GM06990 (cell line): ENCODE measurements at regions not wholly inside any gene's neighbourhood (a gene's known extent, or its start where the extent isn't known, plus 50 kb on each side); places are given as distances from the start of the nearest gene placed in this dataset.

ENCODE experiments used
- DNase-seq: peaks from one replicate; pipeline ENCODE4 v3.0.0-alpha.2; 2011; ENCODE audit not compliant: insufficient read length; ENCODE audit errors: extremely low read depth
- H3K27me3 ChIP-seq: replicated peaks from 2 replicates; pipeline ENCODE4 v1.6.0; 2011; ENCODE audit warnings: low read length; ENCODE audit not compliant: control insufficient read depth, insufficient read depth
- H3K36me3 ChIP-seq: 2 replicates; pipeline ENCODE4 v1.5.1; 2011; ENCODE audit warnings: low read length; ENCODE audit not compliant: control insufficient read depth, insufficient read depth
- H3K4me3 ChIP-seq: replicated peaks from 2 replicates; pipeline ENCODE4 v1.5.1; 2011; ENCODE audit warnings: low read depth, mild to moderate bottlenecking, control low read depth, low read length
- CTCF ChIP-seq: IDR thresholded peaks from 2 replicates; pipeline ENCODE4 v1.5.1; 2011; ENCODE audit warnings: low read length, control low read depth, mild to moderate bottlenecking, inconsistent platforms; ENCODE audit not compliant: insufficient read depth, poor library complexity, severe bottlenecking

- no peak for TF ChIP-seq CTCF
- H3K36me3 ChIP-seq: no peaks in the 10 kb centered on the region
- no peaks in the 10 kb centered on the region for H3K27me3 ChIP-seq
- no peak overlapping the region for H3K4me3 ChIP-seq
- no peak for DNase-seq
Observed at GRCh38 chr18:27823053-27823452, 353.9 kb downstream of the CDH2 start.

- H3K27me3 ChIP-seq: no peaks in the 10 kb centered on the region
- no peak for DNase-seq
- no peak for TF ChIP-seq CTCF
Observed at GRCh38 chr18:27808683-27809082, 368.2 kb downstream of the CDH2 start.

GRCh38 chr18:27803957-27804356 lies 373.0 kb downstream of the CDH2 start:
- no peak for DNase-seq
- no peaks in the 10 kb centered on the region for H3K27me3 ChIP-seq
- no peak for TF ChIP-seq CTCF

More at GRCh38 chr18:27808683-27809082, 368.2 kb downstream of the CDH2 start:
- Histone ChIP-seq H3K4me3 (no peak overlapping the region), H3K36me3 (no peaks in the 10 kb centered on the region)

GRCh38 chr18:27797484-27797883 lies 379.4 kb downstream of the CDH2 start:
- DNase-seq: no peak
- Histone ChIP-seq H3K36me3 (no peaks in the 10 kb centered on the region), H3K27me3 (no peaks in the 10 kb centered on the region), H3K4me3 (no peak overlapping the region; the same call in 1 of the 2 replicates)
- TF ChIP-seq CTCF: no peak

More at GRCh38 chr18:27803957-27804356, 373.0 kb downstream of the CDH2 start:
- no peaks in the 10 kb centered on the region for H3K36me3 ChIP-seq
- H3K4me3 ChIP-seq: no peak overlapping the region

GRCh38 chr18:27794181-27794926 lies 382.6 kb downstream of the CDH2 start:
- DNase-seq: no peak
- no peak overlapping the region for H3K4me3 ChIP-seq
- H3K36me3 ChIP-seq: no peaks in the 10 kb centered on the region
- TF ChIP-seq CTCF: no peak
- H3K27me3 ChIP-seq: no peaks in the 10 kb centered on the region
